Smooth muscle cell of the brain vasculature (primary cell): ENCODE measurements at regions not wholly inside any gene's neighbourhood (a gene's known extent, or its start where the extent isn't known, plus 50 kb on each side); places are given as distances from the start of the nearest gene placed in this dataset.
"Not testable (repeated sequence)": the region's sequence is repeated elsewhere in the genome, so short reads cannot be mapped to it uniquely, and the experiment has no call there.

Experiments used
- DNase-seq: peaks from one replicate; pipeline ENCODE4 v3.0.0-alpha.2; 2012; ENCODE audit warnings: low read depth, low spot score

- no peak for DNase-seq
Observed at GRCh38 chr1:101420406-101420805, 183.6 kb downstream of the S1PR1 start.

DNA sequence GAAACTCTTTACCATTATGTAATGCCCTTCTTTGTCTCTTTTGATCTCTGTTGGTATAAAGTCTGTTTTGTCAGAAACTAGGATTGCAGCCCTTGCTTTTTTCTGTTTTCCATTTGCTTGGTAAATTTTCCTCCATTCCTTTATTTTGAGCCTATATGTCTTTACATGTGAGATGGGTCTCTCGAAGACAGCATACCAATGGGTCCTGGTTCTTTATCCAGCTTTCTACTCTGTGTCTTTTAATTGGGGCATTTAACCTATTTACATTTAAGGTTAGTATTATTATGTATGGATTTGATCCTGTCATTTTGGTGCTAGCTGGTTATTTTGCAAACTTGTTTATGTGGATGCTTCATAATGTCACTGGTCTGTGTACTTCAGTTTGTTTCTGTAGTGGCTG lies 191.3 kb downstream of the S1PR1 start:
- DNase-seq, result not testable (repeated sequence)

DNA sequence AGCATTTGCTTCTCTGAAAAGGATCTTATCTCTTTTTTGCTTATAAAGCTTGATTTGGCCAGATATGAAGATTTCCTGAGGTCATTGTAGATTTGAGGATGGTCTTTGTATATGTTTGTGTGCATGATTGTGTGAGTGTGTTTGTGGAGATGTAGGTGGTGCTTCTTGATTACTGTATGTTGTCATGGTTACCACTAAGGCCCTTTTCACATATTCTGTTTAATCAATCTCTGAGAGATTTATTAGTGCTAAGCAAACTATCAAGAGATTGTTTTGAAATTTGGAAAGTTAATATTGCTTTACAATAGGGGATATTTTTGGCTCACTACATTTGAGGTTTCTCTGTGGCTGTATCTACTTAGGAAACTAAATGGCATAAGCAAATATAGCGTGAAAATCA lies 191.7 kb downstream of the S1PR1 start:
- no peak for DNase-seq

DNA sequence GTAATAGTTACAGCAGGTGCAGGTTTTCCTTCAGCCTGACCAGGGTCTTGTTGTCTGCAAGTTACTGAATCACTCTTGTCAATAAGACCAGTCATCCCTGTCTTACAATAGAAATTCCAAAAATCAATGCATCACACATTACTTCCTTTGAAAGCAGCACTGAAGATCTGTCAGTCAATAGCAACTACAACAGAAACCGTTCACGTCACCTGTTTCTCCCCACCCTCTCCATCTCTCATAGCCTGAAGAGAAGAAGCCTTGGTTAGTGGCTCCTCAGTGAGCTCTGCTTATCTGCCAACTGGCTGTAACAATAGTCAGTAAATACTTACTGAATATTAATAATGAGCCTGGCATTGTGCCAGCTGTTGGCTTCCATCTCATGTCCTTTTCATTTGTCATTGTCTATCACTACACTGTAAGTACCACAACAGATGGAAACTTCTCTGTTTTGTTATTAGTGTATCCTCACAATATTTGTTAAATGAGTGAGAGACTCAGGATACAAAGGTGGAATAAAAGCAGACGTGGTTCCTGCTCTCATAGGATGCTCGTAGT lies 195.2 kb downstream of the S1PR1 start:
- no peak for DNase-seq

- DNase-seq, result no peak
Observed at GRCh38 chr1:101435831-101436511, 199.2 kb downstream of the S1PR1 start.

DNA sequence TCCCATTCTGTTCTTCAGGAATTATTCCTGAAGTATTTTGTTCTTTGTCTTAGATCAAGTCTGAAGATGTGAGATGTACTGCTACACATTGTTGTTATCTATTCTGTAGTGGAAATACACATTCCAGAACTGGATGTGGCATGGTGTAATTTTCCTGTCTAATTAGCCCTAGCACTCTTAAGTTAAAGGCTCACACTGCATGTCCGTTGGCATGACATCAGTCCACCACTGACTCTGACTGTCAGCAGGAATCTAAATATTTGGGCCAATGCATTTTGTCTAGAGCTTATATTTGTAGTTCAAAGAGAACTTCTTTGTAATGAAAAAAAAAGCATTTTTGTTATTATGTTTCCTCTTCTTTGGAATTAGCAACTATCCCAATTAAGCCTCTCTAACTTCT lies 201.0 kb downstream of the S1PR1 start:
- no peak for DNase-seq

DNA sequence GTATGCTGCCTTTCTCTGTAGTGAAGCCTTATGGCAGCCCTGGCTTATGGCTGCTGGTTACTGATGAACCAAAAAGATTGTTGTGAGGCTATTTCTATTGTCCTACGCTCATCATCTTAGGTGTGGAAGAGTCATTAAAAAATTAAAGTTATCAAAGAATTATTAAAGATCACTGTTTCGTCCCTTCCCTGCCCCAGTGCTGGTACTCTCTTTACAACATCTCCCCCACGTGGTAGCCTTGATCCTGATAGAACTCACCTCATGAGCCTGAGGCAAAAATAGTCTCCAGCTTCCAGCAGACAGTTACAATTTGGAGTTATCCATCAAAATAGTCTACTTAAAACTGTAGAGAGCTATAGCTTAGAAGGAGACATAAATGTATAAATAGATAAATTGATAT lies 201.5 kb downstream of the S1PR1 start:
- DNase-seq, result no peak

- no peak for DNase-seq
Observed at GRCh38 chr1:101440485-101440884, 203.7 kb downstream of the S1PR1 start.

DNA sequence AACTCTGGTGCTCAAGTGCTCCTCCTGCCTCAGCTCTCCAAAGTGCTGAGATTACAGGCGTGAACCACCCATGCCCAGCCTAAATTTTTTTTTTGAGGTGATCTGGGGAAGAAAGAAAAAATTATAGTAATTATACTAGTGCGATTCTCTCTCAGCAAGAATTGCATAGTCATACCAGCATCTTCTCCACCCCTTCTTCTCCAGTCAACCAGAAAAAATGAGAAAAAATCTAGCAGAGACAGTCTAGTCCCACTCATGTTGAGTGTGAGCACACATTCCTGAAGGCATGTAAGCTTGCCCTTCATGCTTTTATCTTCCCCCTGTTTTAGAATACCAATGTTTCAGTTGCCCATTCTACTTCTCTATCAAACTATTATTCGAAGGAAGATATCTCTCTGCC lies 207.6 kb downstream of the S1PR1 start:
- DNase-seq, result no peak

GRCh38 chr1:101444873-101445618 lies 208.2 kb downstream of the S1PR1 start:
- no peak for DNase-seq

- no peak for DNase-seq
Observed at GRCh38 chr1:101448018-101448417, 211.2 kb downstream of the S1PR1 start.

DNA sequence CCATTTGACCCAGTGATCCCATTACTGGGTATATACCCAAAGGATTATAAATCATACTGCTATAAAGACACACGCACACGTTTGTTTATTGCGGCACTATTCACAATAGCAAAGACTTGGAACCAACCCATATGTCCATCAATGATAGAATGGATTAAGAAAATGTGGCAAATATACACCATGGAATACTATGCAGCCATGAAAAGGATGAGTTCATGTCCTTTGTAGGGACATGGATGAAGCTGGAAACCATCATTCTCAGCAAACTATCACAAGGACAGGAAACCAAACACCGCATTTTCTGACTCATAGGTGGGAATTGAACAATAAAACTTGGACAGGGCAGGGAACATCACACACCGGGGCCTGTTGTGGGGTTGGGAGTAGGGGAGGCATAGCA lies 213.9 kb downstream of the S1PR1 start:
- not testable (repeated sequence) for DNase-seq

DNA sequence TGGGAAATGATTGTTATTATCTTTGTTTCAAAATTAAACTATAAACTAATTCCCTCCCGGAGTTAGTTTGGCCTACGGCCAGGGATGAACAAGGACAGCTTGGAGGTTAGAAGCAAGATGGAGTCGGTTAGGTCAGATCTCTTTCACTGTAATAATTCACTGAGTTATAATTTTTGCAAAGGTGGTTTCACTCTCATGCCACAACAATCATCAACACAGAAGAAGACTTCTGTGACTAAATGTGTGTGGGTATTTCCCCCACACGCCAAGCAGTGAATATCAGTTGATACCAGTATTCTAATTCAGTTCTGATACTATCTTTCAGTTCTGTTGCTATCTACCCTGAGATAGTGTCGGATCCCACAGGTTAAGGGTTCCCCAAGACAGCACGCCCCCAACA lies 215.1 kb downstream of the S1PR1 start:
- no peak for DNase-seq

DNA sequence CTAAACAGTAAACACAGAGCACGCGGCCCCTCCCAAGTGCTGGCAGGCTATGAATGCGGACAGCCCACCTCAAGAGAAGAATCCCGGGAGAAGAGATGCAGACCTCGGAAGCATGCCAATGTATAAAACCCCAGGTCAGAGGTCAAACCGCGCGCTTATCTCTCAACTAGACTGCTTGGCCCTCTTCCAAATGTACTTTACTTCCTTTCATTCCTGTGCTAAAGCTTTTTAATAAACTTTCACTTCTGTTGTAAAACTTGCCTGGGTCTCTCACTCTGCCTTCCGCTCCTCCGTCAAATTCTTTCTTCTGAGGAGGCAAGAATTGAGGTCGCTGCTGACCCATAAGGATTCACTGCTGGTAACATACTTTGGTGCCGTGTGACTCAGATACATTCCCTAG lies 216.0 kb downstream of the S1PR1 start:
- no peak for DNase-seq

DNA sequence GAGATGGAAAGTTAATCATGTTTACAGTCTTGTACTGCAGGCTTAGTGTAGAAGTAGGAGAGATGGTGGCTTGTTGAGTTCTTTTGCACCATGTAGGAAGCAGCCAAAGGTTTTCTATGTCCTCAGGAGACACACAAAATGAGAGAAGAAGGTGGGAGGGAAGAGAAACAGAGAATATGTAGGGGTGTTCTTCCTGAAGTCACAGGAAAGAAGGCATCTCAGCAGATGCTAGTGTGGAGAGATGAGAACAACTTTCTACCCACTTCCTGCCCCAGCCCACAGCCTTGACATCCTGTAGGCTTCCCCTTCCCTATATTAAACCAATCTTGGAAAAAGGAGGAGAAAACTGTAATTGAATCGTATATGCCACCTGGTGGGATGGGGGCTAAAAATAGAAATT lies 217.0 kb downstream of the S1PR1 start:
- DNase-seq, result no peak

DNA sequence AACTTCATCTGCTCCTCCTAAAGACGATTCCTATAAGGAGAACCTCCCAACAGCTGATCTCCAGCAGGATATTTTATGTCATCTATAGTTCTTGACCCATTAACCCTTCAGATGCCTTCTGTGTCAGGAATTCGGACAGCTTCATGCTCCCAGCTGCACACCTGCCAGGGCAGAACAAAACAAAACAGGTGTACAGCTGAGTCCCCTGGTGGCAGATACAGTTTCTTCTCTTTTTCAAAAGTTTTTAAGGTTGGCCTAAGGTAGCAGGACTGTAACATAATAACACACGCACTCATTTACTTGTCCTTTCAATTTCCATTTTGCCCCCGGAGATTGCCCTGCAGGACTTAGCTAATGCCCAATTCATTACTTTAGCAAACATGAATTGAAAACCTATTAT lies 218.3 kb downstream of the S1PR1 start:
- no peak for DNase-seq

DNA sequence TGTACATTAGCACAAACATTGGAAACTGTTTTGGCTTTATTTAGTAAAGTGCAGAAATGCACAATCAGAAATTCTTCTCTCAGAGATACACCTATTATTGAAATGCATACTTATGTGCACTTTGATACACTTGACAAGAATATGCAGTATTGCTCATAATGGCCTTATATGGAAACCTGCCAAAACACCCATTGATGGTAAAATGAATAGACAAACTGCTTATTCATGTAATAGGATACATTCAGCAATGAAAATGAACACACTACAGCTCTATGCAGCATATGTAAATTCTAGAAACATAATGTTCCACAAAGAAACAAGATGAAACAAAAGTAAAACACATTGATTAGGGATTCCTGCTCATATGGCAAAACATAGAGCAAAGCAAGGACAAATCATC lies 223.9 kb downstream of the S1PR1 start:
- DNase-seq, result no peak

DNA sequence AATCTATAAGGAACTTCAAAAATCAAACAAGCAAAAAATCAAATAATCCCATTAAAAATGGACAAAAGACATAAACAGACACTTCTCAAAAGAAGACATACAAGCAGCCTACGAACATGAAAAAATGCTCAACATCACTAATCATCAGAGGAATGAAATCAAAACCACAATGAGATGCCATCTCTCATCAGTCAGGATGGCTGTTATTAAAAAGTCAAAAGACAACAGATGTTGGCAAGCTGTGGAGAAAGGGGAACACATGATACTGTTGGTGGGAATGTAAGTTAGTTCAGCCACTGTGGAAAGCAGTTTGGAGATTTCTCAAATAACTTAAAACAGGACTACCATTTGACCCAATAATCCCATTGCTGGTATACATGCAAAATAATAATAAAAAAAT lies 226.4 kb downstream of the S1PR1 start:
- DNase-seq, result no peak

- no peak for DNase-seq
Observed at GRCh38 chr1:101465941-101466340, 229.1 kb downstream of the S1PR1 start.

GRCh38 chr1:101474039-101474665 lies 237.3 kb downstream of the S1PR1 start:
- no peak for DNase-seq

- no peak for DNase-seq
Observed at GRCh38 chr1:101476541-101476940, 239.7 kb downstream of the S1PR1 start.

DNA sequence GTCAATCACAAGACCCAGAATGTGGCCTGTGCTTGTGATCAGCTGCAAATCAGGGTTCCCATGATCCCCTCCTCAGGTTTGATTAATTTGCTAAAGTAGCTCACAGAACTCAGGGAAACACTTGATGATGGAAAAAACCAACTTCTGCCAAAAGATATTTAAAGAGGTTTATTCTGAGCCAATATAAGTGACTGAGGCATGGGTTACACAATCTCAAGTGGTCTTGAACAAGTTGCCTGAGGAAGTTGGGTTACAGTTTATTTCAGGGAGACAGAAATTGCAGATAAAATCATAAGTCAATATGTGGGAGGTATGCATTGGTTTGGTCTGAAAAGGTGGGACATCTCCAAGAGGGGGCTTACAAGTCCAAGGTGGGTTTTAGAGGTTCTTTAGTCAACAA lies 243.1 kb downstream of the S1PR1 start:
- DNase-seq, result no peak

- DNase-seq, result no peak
Observed at GRCh38 chr1:101482306-101482705, 245.5 kb downstream of the S1PR1 start.
